GM21786 (cell line): ENCODE measurements at regions not wholly inside any gene's neighbourhood (a gene's known extent, or its start where the extent isn't known, plus 50 kb on each side); places are given as distances from the start of the nearest gene placed in this dataset.

Experiments
- ATAC-seq: cut with Tn5 transposase; IDR thresholded peaks from one replicate; pipeline ENCODE4 v1.9.1; 2021; ENCODE audit not compliant: unreplicated experiment

GRCh38 chr12:85352016-85352415 lies 72.0 kb downstream of the ALX1 start:
- ATAC-seq = no peak

GRCh38 chr12:85356596-85357385 lies 76.8 kb downstream of the ALX1 start:
- no peak for ATAC-seq

- no peak for ATAC-seq
Observed at GRCh38 chr12:85357609-85358008, 77.6 kb downstream of the ALX1 start.

- no peak for ATAC-seq
Observed at GRCh38 chr12:85358715-85359114, 78.7 kb downstream of the ALX1 start.

GRCh38 chr12:85363382-85364190 lies 83.6 kb downstream of the ALX1 start:
- no peak for ATAC-seq

GRCh38 chr12:85367936-85368335 lies 87.9 kb downstream of the ALX1 start:
- no peak for ATAC-seq

GRCh38 chr12:85369365-85370154 lies 89.5 kb downstream of the ALX1 start:
- no peak for ATAC-seq

GRCh38 chr12:85373045-85373444 lies 93.0 kb downstream of the ALX1 start:
- no peak for ATAC-seq

- ATAC-seq = no peak
Observed at GRCh38 chr12:85374981-85375380, 95.0 kb downstream of the ALX1 start.

GRCh38 chr12:85385406-85385805 lies 105.4 kb downstream of the ALX1 start:
- no peak for ATAC-seq

GRCh38 chr12:85390266-85390665 lies 110.2 kb downstream of the ALX1 start:
- no peak for ATAC-seq

- ATAC-seq = no peak
Observed at GRCh38 chr12:85392508-85392907, 112.5 kb downstream of the ALX1 start.

GRCh38 chr12:85393606-85394005 lies 113.6 kb downstream of the ALX1 start:
- ATAC-seq = no peak

GRCh38 chr12:85394065-85394464 lies 114.0 kb downstream of the ALX1 start:
- ATAC-seq = no peak

- no peak for ATAC-seq
Observed at GRCh38 chr12:85394809-85395208, 114.8 kb downstream of the ALX1 start.

- ATAC-seq = no peak
Observed at GRCh38 chr12:85405262-85405661, 125.2 kb downstream of the ALX1 start.

- no peak for ATAC-seq
Observed at GRCh38 chr12:85405781-85406522, 125.9 kb downstream of the ALX1 start.

- no peak for ATAC-seq
Observed at GRCh38 chr12:85413266-85413665, 133.2 kb downstream of the ALX1 start.

GRCh38 chr12:85422762-85423161 lies 142.7 kb downstream of the ALX1 start:
- ATAC-seq = no peak

GRCh38 chr12:85423947-85424346 lies 143.9 kb downstream of the ALX1 start:
- ATAC-seq = peak; percentile 52
